HG03060 (cell line): ENCODE measurements at regions not wholly inside any gene's neighbourhood (a gene's known extent, or its start where the extent isn't known, plus 50 kb on each side); places are given as distances from the start of the nearest gene placed in this dataset.

Experiments used
- ATAC-seq: cut with Tn5 transposase; IDR thresholded peaks from one replicate; pipeline ENCODE4 v1.9.1; 2021; ENCODE audit warnings: low read depth, moderate number of reproducible peaks; ENCODE audit not compliant: unreplicated experiment

GRCh38 chr2:180191432-180192124 lies 184.5 kb upstream of the CWC22 start:
- ATAC-seq = no peak

- ATAC-seq = no peak
Measured at GRCh38 chr2:180190851-180191250, 183.8 kb upstream of the CWC22 start.

GRCh38 chr2:180187611-180188010 lies 180.5 kb upstream of the CWC22 start:
- ATAC-seq = no peak

GRCh38 chr2:180184506-180184905 lies 177.4 kb upstream of the CWC22 start:
- ATAC-seq = no peak

GRCh38 chr2:180180511-180180910 lies 173.4 kb upstream of the CWC22 start:
- no peak for ATAC-seq

GRCh38 chr2:180177534-180177933 lies 170.4 kb upstream of the CWC22 start:
- ATAC-seq = no peak

GRCh38 chr2:180175736-180176135 lies 168.6 kb upstream of the CWC22 start:
- no peak for ATAC-seq

- ATAC-seq = no peak
Measured at GRCh38 chr2:180174580-180174979, 167.5 kb upstream of the CWC22 start.

GRCh38 chr2:180169474-180169873 lies 162.4 kb upstream of the CWC22 start:
- no peak for ATAC-seq

GRCh38 chr2:180161415-180161814 lies 154.3 kb upstream of the CWC22 start:
- no peak for ATAC-seq

GRCh38 chr2:180159921-180160320 lies 152.8 kb upstream of the CWC22 start:
- ATAC-seq = no peak

GRCh38 chr2:180158961-180159360 lies 151.9 kb upstream of the CWC22 start:
- ATAC-seq = no peak

GRCh38 chr2:180156651-180157050 lies 149.6 kb upstream of the CWC22 start:
- ATAC-seq = no peak

- no peak for ATAC-seq
Measured at GRCh38 chr2:180150606-180151005, 143.5 kb upstream of the CWC22 start.

- ATAC-seq = no peak
Measured at GRCh38 chr2:180146541-180146940, 139.4 kb upstream of the CWC22 start.

- ATAC-seq = no peak
Measured at GRCh38 chr2:180146114-180146513, 139.0 kb upstream of the CWC22 start.

GRCh38 chr2:180145163-180145562 lies 138.1 kb upstream of the CWC22 start:
- no peak for ATAC-seq

- no peak for ATAC-seq
Measured at GRCh38 chr2:180144338-180144813, 137.3 kb upstream of the CWC22 start.

- no peak for ATAC-seq
Measured at GRCh38 chr2:180143633-180144337, 136.7 kb upstream of the CWC22 start.

- no peak for ATAC-seq
Measured at GRCh38 chr2:180141600-180141999, 134.5 kb upstream of the CWC22 start.

GRCh38 chr2:180133736-180134135 lies 126.6 kb upstream of the CWC22 start:
- no peak for ATAC-seq

- no peak for ATAC-seq
Measured at GRCh38 chr2:180130403-180130802, 123.3 kb upstream of the CWC22 start.
